BLaER1 treated with 17β-estradiol and CSF1 and Interleukin-3, amounts not matched to agents 10 nM and 100 nM (cell line): ENCODE measurements at regions not wholly inside any gene's neighbourhood (a gene's known extent, or its start where the extent isn't known, plus 50 kb on each side); places are given as distances from the start of the nearest gene placed in this dataset.

Experiments used
- H3K27ac ChIP-seq, 11 experiments: shearing (Covaris generic); formaldehyde crosslinking; 2 replicates each; pipeline ENCODE4 v1.8.1; 2022
- H3K27me3 ChIP-seq, 11 experiments: shearing (Covaris generic); formaldehyde crosslinking; 2 replicates each; pipeline ENCODE4 v1.8.1; 2022
- H3K36me3 ChIP-seq, 11 experiments: shearing (Covaris generic); formaldehyde crosslinking; 2 replicates each; pipeline ENCODE4 v1.8.1; 2022
- H3K4me1 ChIP-seq, 10 experiments: shearing (Covaris generic); formaldehyde crosslinking; 2 replicates each; pipeline ENCODE4 v1.8.1; 2022
- H3K4me2 ChIP-seq, 11 experiments: shearing (Covaris generic); formaldehyde crosslinking; 2 replicates each; pipeline ENCODE4 v1.8.1; 2022
- H3K4me3 ChIP-seq, 10 experiments: shearing (Covaris generic); formaldehyde crosslinking; 2 replicates each; pipeline ENCODE4 v1.8.1; 2022
- H3K9ac ChIP-seq, 11 experiments: shearing (Covaris generic); formaldehyde crosslinking; 2 replicates each; pipeline ENCODE4 v1.8.1; 2022
- H3K9me3 ChIP-seq, 11 experiments: shearing (Covaris generic); formaldehyde crosslinking; replicated peaks in 1 of 11; 2 replicates each; pipeline ENCODE4 v1.8.1; 2022
- H4K20me1 ChIP-seq, 11 experiments: shearing (Covaris generic); formaldehyde crosslinking; 2 replicates each; pipeline ENCODE4 v1.8.1; 2022
- Cebpa-rat ChIP-seq, 11 experiments: shearing (Covaris generic); IDR thresholded peaks; 2 replicates each; pipeline ENCODE4 v1.8.1; 2022

DNA sequence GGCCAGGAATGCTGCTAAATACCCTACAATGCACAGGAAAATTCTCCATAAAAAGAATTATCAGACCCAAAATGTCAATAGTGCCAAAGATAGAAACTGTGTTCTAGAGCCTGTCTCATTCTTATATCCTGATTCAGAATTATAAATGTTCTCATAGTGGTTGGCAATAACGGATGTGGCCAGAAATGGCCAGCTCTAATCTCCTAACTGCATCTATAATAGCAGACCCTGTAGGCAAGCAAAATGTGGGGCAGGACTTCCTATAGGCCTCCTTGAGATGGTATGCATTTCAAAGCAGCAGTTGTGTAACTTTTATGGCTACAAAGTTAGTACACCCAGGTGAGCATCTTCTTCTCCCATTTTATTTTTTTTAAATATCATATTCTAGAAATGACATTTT is 95.9 kb upstream of the SGIP1 start:
- TF ChIP-seq Cebpa-rat (IDR thresholded peaks at IDR 0.05) = no peak
- H3K4me1 ChIP-seq = peaks cover 17 to 50% (median 34%) of the 10 kb centered on the region in 10 experiments
- H3K27me3 ChIP-seq = no peaks in the 10 kb centered on the region
- H3K9ac ChIP-seq = peak overlapping the region in 4 of 11 experiments; percentile 41 to 72 (median 64); a peak in 5 of 22 replicates
- H3K27ac ChIP-seq = peak overlapping the region in 10 of 11 experiments; percentile 69 to 90 (median 84); a peak in 20 of 22 replicates
- H3K9me3 ChIP-seq = no peaks in the 10 kb centered on the region
- no peaks in the 10 kb centered on the region for H4K20me1 ChIP-seq
- no peaks in the 10 kb centered on the region for H3K36me3 ChIP-seq
- H3K4me3 ChIP-seq = no peak overlapping the region
- peak overlapping the region in 10 of 11 experiments; percentile 58 to 83 (median 72); a peak in 16 of 22 replicates for H3K4me2 ChIP-seq

GRCh38 chr1:66438501-66438900 is 95.5 kb upstream of the SGIP1 start:
- H3K9me3 ChIP-seq = no peaks in the 10 kb centered on the region
- no peaks in the 10 kb centered on the region for H3K27me3 ChIP-seq
- peaks cover 17 to 50% (median 34%) of the 10 kb centered on the region in 10 experiments for H3K4me1 ChIP-seq
- H3K4me3 ChIP-seq = peak overlapping the region in 2 of 10 experiments; percentile 8 to 30; a peak in 1 of 20 replicates
- peak overlapping the region; percentile 51 to 83 (median 69) for H3K4me2 ChIP-seq
- H4K20me1 ChIP-seq = no peaks in the 10 kb centered on the region
- H3K9ac ChIP-seq = peak overlapping the region in 9 of 11 experiments; percentile 29 to 72 (median 60); a peak in 17 of 22 replicates
- H3K27ac ChIP-seq = peak overlapping the region; percentile 61 to 90 (median 84); a peak in 21 of 22 replicates
- H3K36me3 ChIP-seq = no peaks in the 10 kb centered on the region
- no peak for TF ChIP-seq Cebpa-rat (IDR thresholded peaks at IDR 0.05)

DNA sequence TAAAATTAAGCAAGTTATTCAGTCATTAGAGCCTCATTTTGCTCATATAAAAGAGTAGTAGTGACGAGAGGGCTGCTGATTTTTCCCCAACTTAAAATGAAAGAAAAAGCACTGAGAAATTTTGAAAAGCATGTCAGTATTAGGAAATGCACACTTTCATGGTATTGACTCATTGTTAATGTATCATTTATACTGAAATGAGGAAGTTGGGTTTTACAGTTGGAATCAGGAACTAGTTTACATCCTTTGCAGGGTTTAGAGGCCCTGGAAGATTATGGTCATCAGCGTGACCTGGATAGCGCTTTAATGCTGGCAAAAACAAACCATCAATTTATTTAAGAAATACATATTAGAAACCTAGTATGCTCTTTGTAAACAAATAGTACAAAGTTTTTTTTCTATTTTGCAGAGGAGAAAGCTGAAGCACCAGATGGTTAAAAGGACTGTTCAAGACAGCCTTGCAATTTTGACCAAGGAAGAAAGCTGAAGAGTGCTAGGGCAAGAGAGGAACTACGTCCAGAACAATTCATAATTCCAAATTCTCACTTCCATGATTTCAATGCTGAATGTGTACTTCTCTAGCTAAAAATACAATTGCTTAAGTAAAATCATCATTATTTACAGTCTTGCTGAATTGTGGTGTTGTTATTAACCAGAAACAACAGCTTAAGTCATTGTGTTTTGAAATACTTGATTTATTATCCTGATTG is 94.8 kb upstream of the SGIP1 start:
- peaks cover 17 to 53% (median 35%) of the 10 kb centered on the region in 10 experiments for H3K4me1 ChIP-seq
- no peaks in the 10 kb centered on the region for H3K27me3 ChIP-seq
- peak overlapping the region in 2 of 10 experiments; percentile 8 to 30; a peak in 1 of 20 replicates for H3K4me3 ChIP-seq
- peak overlapping the region in 9 of 11 experiments; percentile 41 to 72 (median 60); a peak in 17 of 22 replicates for H3K9ac ChIP-seq
- no peaks in the 10 kb centered on the region for H3K36me3 ChIP-seq
- H3K9me3 ChIP-seq = no peaks in the 10 kb centered on the region
- H3K27ac ChIP-seq = peak overlapping the region; percentile 61 to 90 (median 84)
- peak in 2 of 11 experiments; percentile 25 to 51; a peak in 1 of 22 replicates for TF ChIP-seq Cebpa-rat (IDR thresholded peaks at IDR 0.05)
- H3K4me2 ChIP-seq = peak overlapping the region; percentile 51 to 83 (median 69)
- no peaks in the 10 kb centered on the region for H4K20me1 ChIP-seq

GRCh38 chr1:66443793-66444192 is 90.2 kb upstream of the SGIP1 start:
- Histone ChIP-seq H3K9ac (no peak overlapping the region), H4K20me1 (no peaks in the 10 kb centered on the region), H3K4me3 (no peak overlapping the region), H3K9me3 (no peaks in the 10 kb centered on the region), H3K27me3 (no peaks in the 10 kb centered on the region), H3K4me1 (peaks cover 26 to 46% (median 34%) of the 10 kb centered on the region in 10 experiments), H3K4me2 (peak overlapping the region in 4 of 11 experiments; percentile 31 to 60 (median 44); a peak in 5 of 22 replicates), H3K36me3 (no peaks in the 10 kb centered on the region), H3K27ac (peak overlapping the region in 3 of 11 experiments; percentile 21 to 59 (median 58); a peak in 4 of 22 replicates)
- TF ChIP-seq Cebpa-rat (IDR thresholded peaks at IDR 0.05) = no peak

DNA sequence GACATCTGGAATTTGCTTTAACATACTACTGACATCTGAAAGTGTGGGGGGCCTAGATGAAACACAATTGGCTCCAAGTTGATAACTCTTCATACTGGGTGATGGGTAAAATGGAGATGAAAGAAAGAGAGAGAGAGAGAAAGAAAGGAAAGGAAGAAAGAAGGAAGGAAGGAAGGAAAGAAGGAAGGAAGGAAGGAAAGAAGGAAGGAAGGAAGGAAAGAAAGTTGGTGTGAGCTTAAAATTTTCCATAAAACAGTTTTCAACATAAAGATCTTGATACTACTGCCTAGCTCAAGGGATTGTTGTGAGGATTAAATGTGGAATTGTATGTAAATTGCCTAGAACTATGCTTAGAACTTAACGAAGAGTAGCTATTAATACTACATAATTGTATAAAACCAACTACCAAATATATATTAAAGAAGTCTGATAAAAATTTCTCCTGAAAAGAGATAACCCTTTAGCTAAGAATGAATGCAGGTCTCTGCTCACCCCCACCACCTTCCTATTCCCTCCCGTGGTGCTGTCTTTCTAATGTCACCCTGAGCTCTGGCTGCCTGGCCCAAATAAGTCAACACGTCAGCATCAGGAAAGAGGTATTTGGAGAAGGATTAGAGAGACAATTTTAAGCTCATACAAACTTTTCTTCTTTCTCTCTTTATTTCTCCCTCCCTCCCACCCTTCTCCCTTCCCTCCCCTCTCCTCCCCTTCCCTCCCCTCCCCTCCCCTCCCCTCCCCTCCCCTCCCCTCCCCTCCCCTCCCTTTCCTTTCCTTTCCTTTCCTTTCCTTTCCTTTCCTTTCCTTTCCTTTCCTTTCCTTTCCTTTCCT is 89.3 kb upstream of the SGIP1 start:
- no peak for TF ChIP-seq Cebpa-rat (IDR thresholded peaks at IDR 0.05)
- Histone ChIP-seq H3K4me3 (no peak overlapping the region), H4K20me1 (no peaks in the 10 kb centered on the region), H3K27ac (peak overlapping the region in 9 of 11 experiments; percentile 23 to 81 (median 74); a peak in 16 of 22 replicates), H3K36me3 (no peaks in the 10 kb centered on the region), H3K27me3 (no peaks in the 10 kb centered on the region), H3K9ac (no peak overlapping the region; a peak in 3 of 22 replicates), H3K9me3 (no peaks in the 10 kb centered on the region), H3K4me1 (peaks cover 20 to 38% (median 28%) of the 10 kb centered on the region in 10 experiments), H3K4me2 (peak overlapping the region; percentile 25 to 84 (median 41); a peak in 19 of 22 replicates)

DNA sequence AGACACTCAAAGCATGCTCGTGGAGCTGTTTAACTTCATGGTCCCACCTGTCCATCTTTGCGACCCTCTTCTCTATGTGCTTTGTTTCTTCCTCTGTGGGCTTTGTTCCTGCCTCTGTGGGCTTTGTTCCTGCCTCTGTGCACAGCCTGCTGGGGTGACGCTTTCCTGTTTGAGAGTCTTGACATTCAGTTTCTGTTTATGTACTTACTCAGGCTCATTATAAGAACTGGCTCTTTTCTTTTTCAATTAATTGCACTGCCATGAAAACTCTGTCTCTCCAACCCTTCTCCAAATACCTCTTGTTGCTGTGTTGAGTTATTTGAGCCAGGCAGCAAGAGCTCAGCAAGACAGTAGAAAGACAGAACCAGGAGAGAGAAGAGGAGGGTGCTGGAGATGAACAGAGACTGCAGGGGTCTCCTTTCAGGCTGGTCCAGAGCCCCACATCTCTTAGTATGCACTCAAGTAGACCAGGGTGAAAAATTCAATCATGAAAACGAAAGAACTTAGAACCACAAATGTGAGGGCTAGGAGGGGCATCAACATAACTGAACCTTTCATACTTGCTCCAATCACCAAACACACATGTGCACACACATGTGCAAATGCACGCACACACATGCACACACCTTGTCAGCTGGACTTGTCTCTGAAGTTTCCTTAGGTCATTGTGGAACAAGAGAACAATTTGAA is 88.3 kb upstream of the SGIP1 start:
- TF ChIP-seq Cebpa-rat (IDR thresholded peaks at IDR 0.05) = no peak
- no peaks in the 10 kb centered on the region for H3K9me3 ChIP-seq
- H3K27ac ChIP-seq = peak overlapping the region; percentile 45 to 81 (median 72); a peak in 21 of 22 replicates
- H3K4me1 ChIP-seq = peaks cover 14 to 28% (median 20%) of the 10 kb centered on the region in 10 experiments
- H3K27me3 ChIP-seq = no peaks in the 10 kb centered on the region
- H3K4me3 ChIP-seq = no peak overlapping the region
- H4K20me1 ChIP-seq = no peaks in the 10 kb centered on the region
- no peaks in the 10 kb centered on the region for H3K36me3 ChIP-seq
- H3K4me2 ChIP-seq = peak overlapping the region; percentile 43 to 84 (median 60)
- peak overlapping the region; percentile 9 to 67 (median 56); a peak in 18 of 22 replicates for H3K9ac ChIP-seq

DNA sequence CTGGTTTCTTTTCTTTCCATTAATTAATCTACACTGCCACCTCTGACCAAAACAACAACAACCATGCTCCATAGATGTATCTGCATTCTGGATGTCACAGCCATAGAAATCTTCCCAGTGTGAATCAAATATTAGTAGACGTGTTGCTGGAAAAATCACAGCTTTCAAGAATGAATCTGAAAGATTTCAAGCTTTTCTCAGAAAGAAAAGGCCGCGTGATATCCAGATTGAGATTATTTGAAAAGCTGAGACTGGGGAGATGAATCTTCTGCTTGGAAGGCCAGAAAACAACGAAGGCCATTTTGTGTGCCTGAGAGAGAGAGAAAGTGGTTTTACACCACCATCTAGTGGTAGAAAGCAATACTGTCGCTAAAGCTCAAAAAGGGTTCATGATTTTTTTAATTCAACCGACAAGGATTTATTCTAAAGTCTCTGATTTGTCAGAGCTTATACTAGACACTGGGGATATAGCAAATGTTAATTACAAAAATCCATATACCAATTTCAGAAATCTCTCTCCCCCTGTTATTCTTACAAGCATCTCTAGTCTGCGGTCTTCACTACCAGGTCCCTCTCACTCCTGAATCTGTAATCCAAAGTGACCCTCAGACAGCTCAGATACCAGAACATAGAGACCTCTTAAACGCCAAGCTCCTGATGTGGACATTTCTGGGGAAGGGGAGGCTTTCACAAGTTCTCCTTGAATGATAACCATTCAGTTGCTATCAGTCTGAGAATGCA is 87.5 kb upstream of the SGIP1 start:
- no peaks in the 10 kb centered on the region for H3K27me3 ChIP-seq
- no peaks in the 10 kb centered on the region for H3K36me3 ChIP-seq
- peak overlapping the region; percentile 43 to 84 (median 60); a peak in 18 of 22 replicates for H3K4me2 ChIP-seq
- no peaks in the 10 kb centered on the region for H3K9me3 ChIP-seq
- H3K9ac ChIP-seq = peak overlapping the region in 7 of 11 experiments; percentile 9 to 67 (median 54); a peak in 11 of 22 replicates
- TF ChIP-seq Cebpa-rat (IDR thresholded peaks at IDR 0.05) = no peak
- H4K20me1 ChIP-seq = no peaks in the 10 kb centered on the region
- peak overlapping the region in 10 of 11 experiments; percentile 51 to 81 (median 73); a peak in 17 of 22 replicates for H3K27ac ChIP-seq
- peaks cover 14 to 28% (median 20%) of the 10 kb centered on the region in 10 experiments for H3K4me1 ChIP-seq
- no peak overlapping the region for H3K4me3 ChIP-seq

DNA sequence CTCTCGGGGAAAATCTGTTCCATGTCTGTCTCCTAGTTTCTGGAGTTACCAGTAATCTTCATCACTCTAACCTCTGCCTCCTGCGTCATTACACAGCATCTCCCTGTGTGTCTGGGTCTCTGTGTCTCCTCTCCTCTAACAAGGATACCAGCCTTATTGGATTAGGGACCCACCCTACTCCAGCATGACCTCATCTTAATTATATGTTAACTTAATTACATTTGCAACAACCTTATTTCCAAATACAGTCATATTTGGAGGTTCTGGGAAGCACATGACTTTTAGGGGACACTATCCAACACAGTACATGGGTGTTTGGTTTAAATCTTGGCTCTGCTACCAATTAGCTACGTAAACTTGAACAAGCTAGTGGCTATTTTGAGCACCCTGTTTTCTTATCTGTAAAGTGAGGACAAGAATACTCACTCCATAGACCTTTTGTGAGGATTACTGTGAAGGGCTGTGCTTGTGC is 83.9 kb upstream of the SGIP1 start:
- TF ChIP-seq Cebpa-rat (IDR thresholded peaks at IDR 0.05) = no peak
- Histone ChIP-seq H3K4me2 (no peak overlapping the region), H3K9ac (no peak overlapping the region), H3K36me3 (no peaks in the 10 kb centered on the region), H3K27me3 (no peaks in the 10 kb centered on the region), H4K20me1 (no peaks in the 10 kb centered on the region), H3K9me3 (no peaks in the 10 kb centered on the region), H3K4me3 (no peak overlapping the region), H3K27ac (no peak overlapping the region), H3K4me1 (peaks cover 11 to 15% (median 12%) of the 10 kb centered on the region in 10 experiments)
